ENCODE measurements at regions not wholly inside any gene's neighbourhood (a gene's known extent, or its start where the extent isn't known, plus 50 kb on each side); places are given as distances from the start of the nearest gene placed in this dataset.

DNA sequence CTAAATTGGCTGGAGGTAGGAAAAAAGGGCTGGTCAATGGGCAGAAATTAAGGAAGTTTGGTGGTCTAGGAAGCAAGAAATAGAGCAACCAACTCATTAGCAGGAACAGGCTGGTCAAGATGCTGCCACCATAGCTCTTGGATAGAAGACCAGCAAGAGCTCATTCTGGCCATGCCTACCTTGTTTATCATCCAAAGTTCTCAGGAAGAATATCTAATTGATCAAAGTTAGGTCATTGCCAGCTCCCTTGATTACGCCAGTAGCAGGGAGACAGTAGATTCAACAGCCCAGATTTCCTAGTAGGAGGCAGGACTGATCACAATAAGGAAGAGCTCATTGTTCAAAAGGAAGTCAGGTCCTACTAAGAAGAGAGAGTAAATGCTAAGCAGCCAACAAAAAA is 370.2 kb downstream of the GPATCH2 start:
- TF ChIP-seq CTCF (IDR thresholded peaks at IDR 0.05 in 4 of 5, conservative IDR thresholded peaks at IDR 0.05 in 1 of 5) (no peak), POLR2A (IDR thresholded peaks at IDR 0.05) (no peak)
